Activated CD4-positive, alpha-beta T cell treated with anti-CD3 and anti-CD28 coated beads, Interleukin-2, amount 10 ng/mL, durations not matched to agents 24 days and 14 days (primary cell): ENCODE measurements at regions not wholly inside any gene's neighbourhood (a gene's known extent, or its start where the extent isn't known, plus 50 kb on each side); places are given as distances from the start of the nearest gene placed in this dataset.

ENCODE experiments used
- DNase-seq: peaks from one replicate; pipeline ENCODE4 v3.0.0; 2022
- H3K27ac Mint-ChIP-seq: one replicate; pipeline ENCODE4 v1.8.0; 2022; ENCODE audit warnings: mild to moderate bottlenecking, mixed read lengths
- H3K27me3 Mint-ChIP-seq: one replicate; pipeline ENCODE4 v1.8.0; 2022; ENCODE audit warnings: mixed read lengths
- H3K36me3 Mint-ChIP-seq: one replicate; pipeline ENCODE4 v1.8.0; 2022; ENCODE audit warnings: low read depth, mild to moderate bottlenecking, mixed read lengths
- H3K4me1 Mint-ChIP-seq: one replicate; pipeline ENCODE4 v1.8.0; 2021; ENCODE audit warnings: mixed read lengths
- H3K4me3 Mint-ChIP-seq: one replicate; pipeline ENCODE4 v1.8.0; 2022; ENCODE audit warnings: mild to moderate bottlenecking, moderate library complexity, mixed read lengths
- H3K9me3 Mint-ChIP-seq: one replicate; pipeline ENCODE4 v1.8.0; 2021; ENCODE audit warnings: mixed read lengths
- intact Hi-C: fragments of 100-400 bp; cut with micrococcal nuclease; formaldehyde crosslinking; loops from one replicate; pipeline ENCODE4 v1.15.1; 2023

- H3K27me3 Mint-ChIP-seq = peaks cover 28% of the 10 kb centered on the region
- intact Hi-C loops = no loop called here
- DNase-seq = no peak
- no peaks in the 10 kb centered on the region for H3K36me3 Mint-ChIP-seq
- H3K4me1 Mint-ChIP-seq = no peaks in the 10 kb centered on the region
- H3K4me3 Mint-ChIP-seq = no peak overlapping the region
- no peak overlapping the region for H3K27ac Mint-ChIP-seq
- no peaks in the 10 kb centered on the region for H3K9me3 Mint-ChIP-seq
These were observed 142.8 kb downstream of the POLR2M start for GRCh38 chr15:57849317-57849716.

GRCh38 chr15:57854531-57854930 lies 148.0 kb downstream of the POLR2M start:
- H3K9me3 Mint-ChIP-seq = no peaks in the 10 kb centered on the region
- intact Hi-C loops = no loop called here
- peaks cover 5% of the 10 kb centered on the region for H3K4me1 Mint-ChIP-seq
- no peak overlapping the region for H3K27ac Mint-ChIP-seq
- peaks cover 26% of the 10 kb centered on the region for H3K27me3 Mint-ChIP-seq
- no peaks in the 10 kb centered on the region for H3K36me3 Mint-ChIP-seq
- no peak overlapping the region for H3K4me3 Mint-ChIP-seq
- no peak for DNase-seq

GRCh38 chr15:57857871-57858270 lies 151.4 kb downstream of the POLR2M start:
- intact Hi-C loops = no loop called here
- Mint-ChIP-seq H3K27ac (no peak overlapping the region), H3K36me3 (no peaks in the 10 kb centered on the region), H3K4me1 (peaks cover 7% of the 10 kb centered on the region), H3K9me3 (no peaks in the 10 kb centered on the region), H3K27me3 (peaks cover 26% of the 10 kb centered on the region), H3K4me3 (no peak overlapping the region)
- DNase-seq = no peak

- Mint-ChIP-seq H3K4me3 (no peak overlapping the region), H3K27me3 (peaks cover 25% of the 10 kb centered on the region), H3K4me1 (peaks cover 7% of the 10 kb centered on the region), H3K36me3 (no peaks in the 10 kb centered on the region), H3K9me3 (no peaks in the 10 kb centered on the region), H3K27ac (no peak overlapping the region)
- DNase-seq = no peak
- intact Hi-C loops = no loop called here
These were observed 152.7 kb downstream of the POLR2M start for GRCh38 chr15:57859130-57859685.

- Mint-ChIP-seq H3K27ac (no peak overlapping the region), H3K27me3 (peaks cover 31% of the 10 kb centered on the region), H3K9me3 (no peaks in the 10 kb centered on the region), H3K36me3 (no peaks in the 10 kb centered on the region), H3K4me1 (peaks cover 7% of the 10 kb centered on the region), H3K4me3 (no peak overlapping the region)
- DNase-seq = peak; percentile 82
- intact Hi-C loops = loop anchor here (1.0 kb wide), 3 partner anchors 110 to 301 kb away; no protein-coding TSS in a partner anchor
These were observed 154.6 kb downstream of the POLR2M start for GRCh38 chr15:57861034-57861638.

GRCh38 chr15:57861815-57862586 lies 155.5 kb downstream of the POLR2M start:
- DNase-seq = no peak
- intact Hi-C loops = loop anchor here (1.0 kb wide), 3 partner anchors 111 to 302 kb away; no protein-coding TSS in a partner anchor
- Mint-ChIP-seq H3K4me1 (peaks cover 7% of the 10 kb centered on the region), H3K9me3 (no peaks in the 10 kb centered on the region), H3K27me3 (peaks cover 32% of the 10 kb centered on the region), H3K27ac (no peak overlapping the region), H3K36me3 (no peaks in the 10 kb centered on the region), H3K4me3 (no peak overlapping the region)

GRCh38 chr15:57862761-57863160 lies 156.2 kb downstream of the POLR2M start:
- DNase-seq = no peak
- H3K9me3 Mint-ChIP-seq = no peaks in the 10 kb centered on the region
- H3K27ac Mint-ChIP-seq = no peak overlapping the region
- H3K4me1 Mint-ChIP-seq = peaks cover 8% of the 10 kb centered on the region
- H3K4me3 Mint-ChIP-seq = no peak overlapping the region
- intact Hi-C loops = no loop called here
- peaks cover 38% of the 10 kb centered on the region for H3K27me3 Mint-ChIP-seq
- no peaks in the 10 kb centered on the region for H3K36me3 Mint-ChIP-seq

GRCh38 chr15:57865294-57865693 lies 158.8 kb downstream of the POLR2M start:
- Mint-ChIP-seq H3K9me3 (no peaks in the 10 kb centered on the region), H3K36me3 (no peaks in the 10 kb centered on the region), H3K4me1 (peaks cover 14% of the 10 kb centered on the region), H3K27me3 (peaks cover 42% of the 10 kb centered on the region), H3K27ac (no peak overlapping the region), H3K4me3 (no peak overlapping the region)
- no peak for DNase-seq
- intact Hi-C loops = loop anchor here (2.0 to 5.0 kb wide), 2 partner anchors 206 to 1662 kb away; no protein-coding TSS in a partner anchor

- no peak overlapping the region for H3K27ac Mint-ChIP-seq
- peaks cover 47% of the 10 kb centered on the region for H3K27me3 Mint-ChIP-seq
These were observed 159.7 kb downstream of the POLR2M start for GRCh38 chr15:57866149-57866736.

GRCh38 chr15:57867970-57868798 lies 161.7 kb downstream of the POLR2M start:
- peak; percentile 83 for DNase-seq

More at GRCh38 chr15:57866149-57866736, 159.7 kb downstream of the POLR2M start:
- intact Hi-C loops = loop anchor here (5.0 kb wide), 1 partner anchor 1661 kb away; no protein-coding TSS in a partner anchor
- Mint-ChIP-seq H3K9me3 (no peaks in the 10 kb centered on the region), H3K4me1 (peaks cover 12% of the 10 kb centered on the region), H3K4me3 (no peak overlapping the region), H3K36me3 (no peaks in the 10 kb centered on the region)
- DNase-seq = peak; percentile 89

GRCh38 chr15:57870667-57871066 lies 164.2 kb downstream of the POLR2M start:
- Mint-ChIP-seq H3K4me1 (peaks cover 12% of the 10 kb centered on the region), H3K36me3 (peaks cover 2% of the 10 kb centered on the region), H3K4me3 (no peak overlapping the region), H3K27ac (no peak overlapping the region), H3K9me3 (peaks cover 8% of the 10 kb centered on the region), H3K27me3 (peaks cover 64% of the 10 kb centered on the region)
- intact Hi-C loops = no loop called here
- DNase-seq = no peak

More at GRCh38 chr15:57867970-57868798, 161.7 kb downstream of the POLR2M start:
- Mint-ChIP-seq H3K36me3 (no peaks in the 10 kb centered on the region), H3K4me3 (peak overlapping the region; percentile 30), H3K27me3 (peaks cover 64% of the 10 kb centered on the region), H3K9me3 (no peaks in the 10 kb centered on the region), H3K4me1 (peaks cover 12% of the 10 kb centered on the region), H3K27ac (no peak overlapping the region)
- intact Hi-C loops = loop anchor here (5.0 kb wide), 1 partner anchor 1659 kb away; no protein-coding TSS in a partner anchor

- Mint-ChIP-seq H3K4me3 (no peak overlapping the region), H3K36me3 (peaks cover 2% of the 10 kb centered on the region), H3K9me3 (peaks cover 10% of the 10 kb centered on the region), H3K27me3 (peaks cover 58% of the 10 kb centered on the region), H3K27ac (no peak overlapping the region), H3K4me1 (peaks cover 12% of the 10 kb centered on the region)
- intact Hi-C loops = no loop called here
- DNase-seq = no peak
These were observed 165.9 kb downstream of the POLR2M start for GRCh38 chr15:57872281-57873030.
